ENCODE measurements at regions not wholly inside any gene's neighbourhood (a gene's known extent, or its start where the extent isn't known, plus 50 kb on each side); places are given as distances from the start of the nearest gene placed in this dataset.
"Not testable (repeated sequence)": the region's sequence is repeated elsewhere in the genome, so short reads cannot be mapped to it uniquely, and the experiment has no call there.

- H3K4me3 ChIP-seq (ENCODE audit: low read length): no peak overlapping the region
- H3K27me3 ChIP-seq (ENCODE audit: insufficient read depth, low read length): no peaks in the 10 kb centered on the region
Observed at GRCh38 chr3:110362751-110363150, 708.9 kb upstream of the NECTIN3 start.

GRCh38 chr3:110367289-110367688, 704.3 kb upstream of the NECTIN3 start:
- not testable (repeated sequence) for H3K27me3 ChIP-seq (ENCODE audit: insufficient read depth, low read length); H3K4me1 ChIP-seq (ENCODE audit: insufficient read depth, low read length); H3K9me3 ChIP-seq (ENCODE audit: low read depth, low read length); H3K4me3 ChIP-seq (ENCODE audit: low read length)

More at GRCh38 chr3:110362751-110363150, 708.9 kb upstream of the NECTIN3 start:
- Histone ChIP-seq H3K9me3 (ENCODE audit: low read depth, low read length) (no peaks in the 10 kb centered on the region), H3K4me1 (ENCODE audit: insufficient read depth, low read length) (no peaks in the 10 kb centered on the region)

- H3K9me3 ChIP-seq (ENCODE audit: low read depth, low read length): no peaks in the 10 kb centered on the region
- H3K4me3 ChIP-seq (ENCODE audit: low read length): no peak overlapping the region
- no peaks in the 10 kb centered on the region for H3K27me3 ChIP-seq (ENCODE audit: insufficient read depth, low read length)
- no peaks in the 10 kb centered on the region for H3K4me1 ChIP-seq (ENCODE audit: insufficient read depth, low read length)
Observed at GRCh38 chr3:110375751-110376518, 695.7 kb upstream of the NECTIN3 start.

GRCh38 chr3:110378481-110378880, 693.1 kb upstream of the NECTIN3 start:
- H3K4me1 ChIP-seq (ENCODE audit: insufficient read depth, low read length): no peaks in the 10 kb centered on the region
- no peaks in the 10 kb centered on the region for H3K27me3 ChIP-seq (ENCODE audit: insufficient read depth, low read length)
- no peak overlapping the region for H3K4me3 ChIP-seq (ENCODE audit: low read length)
- no peaks in the 10 kb centered on the region for H3K9me3 ChIP-seq (ENCODE audit: low read depth, low read length)

- Histone ChIP-seq H3K27me3 (ENCODE audit: insufficient read depth, low read length) (no peaks in the 10 kb centered on the region), H3K4me1 (ENCODE audit: insufficient read depth, low read length) (no peaks in the 10 kb centered on the region), H3K9me3 (ENCODE audit: low read depth, low read length) (no peaks in the 10 kb centered on the region), H3K4me3 (ENCODE audit: low read length) (no peak overlapping the region)
Observed at GRCh38 chr3:110381992-110382391, 689.6 kb upstream of the NECTIN3 start.

GRCh38 chr3:110383356-110383755, 688.3 kb upstream of the NECTIN3 start:
- Histone ChIP-seq H3K4me3 (ENCODE audit: low read length) (no peak overlapping the region), H3K9me3 (ENCODE audit: low read depth, low read length) (no peaks in the 10 kb centered on the region), H3K27me3 (ENCODE audit: insufficient read depth, low read length) (no peaks in the 10 kb centered on the region), H3K4me1 (ENCODE audit: insufficient read depth, low read length) (no peaks in the 10 kb centered on the region)

GRCh38 chr3:110384601-110385000, 687.0 kb upstream of the NECTIN3 start:
- no peaks in the 10 kb centered on the region for H3K4me1 ChIP-seq (ENCODE audit: insufficient read depth, low read length)
- no peaks in the 10 kb centered on the region for H3K9me3 ChIP-seq (ENCODE audit: low read depth, low read length)
- H3K4me3 ChIP-seq (ENCODE audit: low read length): no peak overlapping the region

GRCh38 chr3:110389005-110389404, 682.6 kb upstream of the NECTIN3 start:
- H3K4me1 ChIP-seq (ENCODE audit: insufficient read depth, low read length): no peaks in the 10 kb centered on the region
- H3K4me3 ChIP-seq (ENCODE audit: low read length): no peak overlapping the region
- H3K9me3 ChIP-seq (ENCODE audit: low read depth, low read length): no peaks in the 10 kb centered on the region
- H3K27me3 ChIP-seq (ENCODE audit: insufficient read depth, low read length): no peaks in the 10 kb centered on the region

More at GRCh38 chr3:110384601-110385000, 687.0 kb upstream of the NECTIN3 start:
- H3K27me3 ChIP-seq (ENCODE audit: insufficient read depth, low read length): no peaks in the 10 kb centered on the region

- H3K4me1 ChIP-seq (ENCODE audit: insufficient read depth, low read length): no peaks in the 10 kb centered on the region
- no peak overlapping the region for H3K4me3 ChIP-seq (ENCODE audit: low read length)
Observed at GRCh38 chr3:110390372-110390771, 681.2 kb upstream of the NECTIN3 start.

GRCh38 chr3:110391042-110391441, 680.6 kb upstream of the NECTIN3 start:
- H3K9me3 ChIP-seq (ENCODE audit: low read depth, low read length): no peaks in the 10 kb centered on the region
- H3K4me3 ChIP-seq (ENCODE audit: low read length): no peak overlapping the region
- no peaks in the 10 kb centered on the region for H3K27me3 ChIP-seq (ENCODE audit: insufficient read depth, low read length)
- no peaks in the 10 kb centered on the region for H3K4me1 ChIP-seq (ENCODE audit: insufficient read depth, low read length)

More at GRCh38 chr3:110390372-110390771, 681.2 kb upstream of the NECTIN3 start:
- Histone ChIP-seq H3K9me3 (ENCODE audit: low read depth, low read length) (no peaks in the 10 kb centered on the region), H3K27me3 (ENCODE audit: insufficient read depth, low read length) (no peaks in the 10 kb centered on the region)

- H3K9me3 ChIP-seq (ENCODE audit: low read depth, low read length): no peaks in the 10 kb centered on the region
- H3K4me3 ChIP-seq (ENCODE audit: low read length): no peak overlapping the region
- H3K27me3 ChIP-seq (ENCODE audit: insufficient read depth, low read length): no peaks in the 10 kb centered on the region
- H3K4me1 ChIP-seq (ENCODE audit: insufficient read depth, low read length): no peaks in the 10 kb centered on the region
Observed at GRCh38 chr3:110391640-110392395, 679.8 kb upstream of the NECTIN3 start.

- H3K27me3 ChIP-seq (ENCODE audit: insufficient read depth, low read length): no peaks in the 10 kb centered on the region
- no peaks in the 10 kb centered on the region for H3K9me3 ChIP-seq (ENCODE audit: low read depth, low read length)
- H3K4me3 ChIP-seq (ENCODE audit: low read length): no peak overlapping the region
Observed at GRCh38 chr3:110393941-110394340, 677.7 kb upstream of the NECTIN3 start.

GRCh38 chr3:110397115-110397514, 674.5 kb upstream of the NECTIN3 start:
- Histone ChIP-seq H3K4me3 (ENCODE audit: low read length) (no peak overlapping the region), H3K4me1 (ENCODE audit: insufficient read depth, low read length) (no peaks in the 10 kb centered on the region), H3K9me3 (ENCODE audit: low read depth, low read length) (no peaks in the 10 kb centered on the region), H3K27me3 (ENCODE audit: insufficient read depth, low read length) (no peaks in the 10 kb centered on the region)

More at GRCh38 chr3:110393941-110394340, 677.7 kb upstream of the NECTIN3 start:
- no peaks in the 10 kb centered on the region for H3K4me1 ChIP-seq (ENCODE audit: insufficient read depth, low read length)

GRCh38 chr3:110400315-110400714, 671.3 kb upstream of the NECTIN3 start:
- no peaks in the 10 kb centered on the region for H3K9me3 ChIP-seq (ENCODE audit: low read depth, low read length)
- no peaks in the 10 kb centered on the region for H3K27me3 ChIP-seq (ENCODE audit: insufficient read depth, low read length)
- H3K4me1 ChIP-seq (ENCODE audit: insufficient read depth, low read length): no peaks in the 10 kb centered on the region
- H3K4me3 ChIP-seq (ENCODE audit: low read length): no peak overlapping the region

GRCh38 chr3:110405830-110406585, 665.6 kb upstream of the NECTIN3 start:
- H3K4me3 ChIP-seq (ENCODE audit: low read length): no peak overlapping the region
- H3K9me3 ChIP-seq (ENCODE audit: low read depth, low read length): no peaks in the 10 kb centered on the region

More at GRCh38 chr3:110405830-110406585, 665.6 kb upstream of the NECTIN3 start:
- no peaks in the 10 kb centered on the region for H3K27me3 ChIP-seq (ENCODE audit: insufficient read depth, low read length)
- H3K4me1 ChIP-seq (ENCODE audit: insufficient read depth, low read length): no peaks in the 10 kb centered on the region

Data from mononuclear cell (primary cell).